LNCaP clone FGC (cell line): ENCODE measurements at regions not wholly inside any gene's neighbourhood (a gene's known extent, or its start where the extent isn't known, plus 50 kb on each side); places are given as distances from the start of the nearest gene placed in this dataset.

Source experiments
- DNase-seq: peaks from one replicate; pipeline ENCODE4 v3.0.0-alpha.2; 2011; ENCODE audit warnings: low read depth
- H3K4me3 ChIP-seq: 2 replicates; pipeline ENCODE4 v1.5.1; 2011; ENCODE audit warnings: mild to moderate bottlenecking, low read depth, low read length, control low read depth
- TF ChIP-seq, protein P1 (sequence below): IDR thresholded peaks from 2 replicates; pipeline ENCODE4 v1.5.1; 2012; ENCODE audit warnings: mild to moderate bottlenecking; ENCODE audit not compliant: control insufficient read depth, insufficient read depth; ENCODE audit errors: extremely low read depth

DNA sequence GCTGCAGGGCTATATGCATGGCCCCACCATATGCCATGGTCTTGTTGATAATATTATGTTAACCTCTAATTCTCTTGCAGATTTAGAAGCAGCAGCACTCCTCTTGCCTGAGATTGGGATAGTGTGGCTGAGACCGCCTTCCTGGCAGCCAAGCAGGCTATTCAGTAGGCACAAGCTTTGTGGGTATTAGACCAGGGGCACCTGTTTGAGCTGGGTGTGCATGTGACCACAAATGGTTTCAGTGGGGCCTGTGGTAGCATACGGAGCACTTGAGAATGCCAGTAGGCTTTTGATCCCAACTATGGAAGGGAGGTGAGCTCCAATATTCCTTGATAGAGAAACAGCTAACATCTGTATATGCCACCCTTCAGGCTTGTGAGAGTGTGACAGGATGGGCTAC lies 625.1 kb upstream of the NUDT12 start:
- H3K4me3 ChIP-seq, result no peak overlapping the region
- TF ChIP-seq, protein P1, sequence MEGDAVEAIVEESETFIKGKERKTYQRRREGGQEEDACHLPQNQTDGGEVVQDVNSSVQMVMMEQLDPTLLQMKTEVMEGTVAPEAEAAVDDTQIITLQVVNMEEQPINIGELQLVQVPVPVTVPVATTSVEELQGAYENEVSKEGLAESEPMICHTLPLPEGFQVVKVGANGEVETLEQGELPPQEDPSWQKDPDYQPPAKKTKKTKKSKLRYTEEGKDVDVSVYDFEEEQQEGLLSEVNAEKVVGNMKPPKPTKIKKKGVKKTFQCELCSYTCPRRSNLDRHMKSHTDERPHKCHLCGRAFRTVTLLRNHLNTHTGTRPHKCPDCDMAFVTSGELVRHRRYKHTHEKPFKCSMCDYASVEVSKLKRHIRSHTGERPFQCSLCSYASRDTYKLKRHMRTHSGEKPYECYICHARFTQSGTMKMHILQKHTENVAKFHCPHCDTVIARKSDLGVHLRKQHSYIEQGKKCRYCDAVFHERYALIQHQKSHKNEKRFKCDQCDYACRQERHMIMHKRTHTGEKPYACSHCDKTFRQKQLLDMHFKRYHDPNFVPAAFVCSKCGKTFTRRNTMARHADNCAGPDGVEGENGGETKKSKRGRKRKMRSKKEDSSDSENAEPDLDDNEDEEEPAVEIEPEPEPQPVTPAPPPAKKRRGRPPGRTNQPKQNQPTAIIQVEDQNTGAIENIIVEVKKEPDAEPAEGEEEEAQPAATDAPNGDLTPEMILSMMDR, result no peak
- no peak for DNase-seq

DNA sequence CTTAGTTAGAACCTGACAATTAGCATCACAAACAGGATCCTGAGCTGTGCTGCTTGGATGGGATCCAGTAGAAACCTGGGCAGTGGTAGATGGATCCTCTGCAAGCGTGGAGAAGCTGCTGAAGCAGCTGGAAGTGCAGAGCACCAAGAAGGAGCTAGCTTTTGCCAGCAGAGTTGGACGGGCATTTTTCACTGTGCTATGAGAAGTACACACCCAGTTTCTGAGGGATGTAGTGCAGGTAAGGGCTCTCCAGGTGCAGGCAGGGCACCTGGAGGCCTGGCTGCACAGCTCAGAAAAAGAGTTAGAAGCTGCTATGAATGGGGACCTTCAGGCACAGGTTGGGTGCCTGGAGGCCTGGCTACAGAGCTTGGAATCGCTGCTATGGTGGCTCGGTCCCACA lies 623.9 kb upstream of the NUDT12 start:
- TF ChIP-seq, protein P1, result no peak
- no peak for DNase-seq
- H3K4me3 ChIP-seq, result no peak overlapping the region

DNA sequence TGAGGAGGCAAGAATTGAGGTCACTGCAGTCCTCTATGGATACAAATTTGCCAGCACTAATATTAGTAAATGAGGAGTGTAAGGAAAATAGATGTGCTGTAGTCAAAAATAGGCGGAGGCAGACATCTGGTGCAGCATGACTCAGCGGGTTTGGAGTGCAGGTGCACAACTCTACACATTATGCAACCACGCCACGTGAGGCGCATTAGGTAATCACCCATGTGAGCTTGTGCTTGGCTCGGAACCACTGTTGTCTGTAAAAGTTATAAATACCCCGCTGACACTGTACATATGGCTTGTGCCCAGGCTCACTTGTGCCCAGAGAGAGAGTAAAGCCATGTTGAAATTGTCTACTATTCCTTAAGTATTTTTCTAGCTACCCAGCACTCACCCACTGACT lies 623.5 kb upstream of the NUDT12 start:
- TF ChIP-seq, protein P1, result no peak

DNA sequence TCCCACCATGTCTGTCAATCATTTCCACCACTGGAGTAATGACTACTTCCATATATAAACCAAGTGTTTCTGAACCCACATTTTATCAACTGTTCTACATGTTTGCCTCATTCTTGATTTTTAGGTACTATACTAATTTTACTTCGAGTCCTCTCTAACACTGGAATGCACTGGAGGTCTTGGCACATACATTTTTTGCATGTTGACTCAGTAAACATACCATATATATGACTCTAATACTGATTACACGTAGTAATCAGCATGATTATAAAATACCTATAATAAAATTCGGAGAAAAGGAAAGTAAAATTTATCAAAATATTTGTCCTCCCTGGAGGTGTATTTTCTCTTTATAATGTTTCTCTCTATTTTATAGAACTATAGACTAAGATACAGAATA lies 621.7 kb upstream of the NUDT12 start:
- TF ChIP-seq, protein P1, result no peak
- H3K4me3 ChIP-seq, result no peak overlapping the region
- no peak for DNase-seq

More for the DNA sequence above, 623.5 kb upstream of the NUDT12 start:
- no peak for DNase-seq
- no peak overlapping the region for H3K4me3 ChIP-seq

DNA sequence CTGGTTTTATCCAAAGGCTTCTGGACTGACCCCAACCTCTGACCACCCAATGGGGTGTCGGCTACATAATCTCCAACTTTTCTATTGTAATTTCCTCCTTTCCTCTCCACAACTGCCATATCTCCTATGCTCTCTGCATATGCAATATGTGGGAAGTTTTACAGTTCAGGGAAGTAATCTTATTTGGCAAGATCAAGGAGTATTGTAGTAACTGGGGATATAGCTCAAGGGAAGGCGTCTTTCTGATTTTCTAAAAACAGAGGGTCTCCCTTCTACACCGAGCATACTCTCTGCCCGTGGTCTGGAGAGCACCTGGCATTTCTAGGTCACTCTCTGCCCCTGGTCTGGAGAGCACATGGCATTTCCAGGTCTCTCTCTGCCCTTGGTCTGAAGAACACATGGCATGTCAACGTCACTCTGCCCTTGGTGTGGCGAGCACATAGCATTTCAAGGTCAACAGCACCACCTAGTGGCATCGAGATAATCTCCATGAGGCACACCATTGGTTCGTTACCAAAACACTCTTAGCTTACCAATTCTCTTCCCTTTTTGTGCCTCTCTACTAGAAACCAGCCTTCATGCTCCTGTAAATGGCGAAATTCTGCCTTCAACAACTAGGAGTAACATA lies 616.4 kb upstream of the NUDT12 start:
- DNase-seq, result peak; percentile 26
- TF ChIP-seq, protein P1, result peak; percentile 64
- H3K4me3 ChIP-seq, result no peak overlapping the region

DNA sequence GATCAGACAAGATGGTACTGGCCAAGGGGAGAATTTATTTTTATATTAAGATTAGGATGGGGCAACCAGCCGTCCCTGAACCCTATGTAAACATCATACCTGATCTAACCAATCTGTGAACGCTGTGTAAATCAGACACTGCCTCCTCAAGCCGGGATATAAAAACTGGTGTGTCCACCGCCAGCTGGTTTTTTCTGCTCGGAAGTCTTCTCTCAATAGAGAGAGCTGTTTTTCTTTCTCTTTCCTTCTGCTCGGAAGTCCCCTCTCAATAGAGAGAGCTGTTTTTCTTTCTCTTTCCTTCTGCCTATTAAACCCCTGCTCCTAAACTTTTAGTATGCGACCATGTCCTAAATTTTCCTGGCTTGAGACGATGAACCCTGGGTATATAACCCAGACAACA lies 615.5 kb upstream of the NUDT12 start:
- TF ChIP-seq, protein P1, result no peak
- H3K4me3 ChIP-seq, result no peak overlapping the region
- DNase-seq, result no peak

DNA sequence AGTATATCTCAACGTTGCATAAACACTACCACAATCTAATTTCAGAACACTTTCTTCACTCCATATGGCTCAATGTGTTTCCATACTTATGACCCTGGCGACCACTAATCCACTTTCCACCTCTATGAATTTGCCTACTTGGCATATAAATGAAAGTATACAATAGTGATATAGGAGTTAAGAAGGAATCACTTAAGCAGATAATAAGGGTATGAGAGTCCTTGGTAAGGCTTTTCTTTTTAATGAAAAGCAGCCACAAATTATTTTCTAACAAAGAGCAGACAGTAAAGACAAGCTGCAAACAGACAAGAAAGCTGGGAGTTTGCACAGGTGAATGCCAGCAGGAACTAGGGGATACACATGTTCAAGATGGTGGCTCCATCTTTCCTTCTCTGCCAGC lies 615.1 kb upstream of the NUDT12 start:
- TF ChIP-seq, protein P1, result no peak
- H3K4me3 ChIP-seq, result no peak overlapping the region
- DNase-seq, result no peak
